SIG-M5 treated with dmso at 0.1 percent for 504 hours (cell line): ENCODE measurements at regions not wholly inside any gene's neighbourhood (a gene's known extent, or its start where the extent isn't known, plus 50 kb on each side); places are given as distances from the start of the nearest gene placed in this dataset.
"Not testable (repeated sequence)": the region's sequence is repeated elsewhere in the genome, so short reads cannot be mapped to it uniquely, and the experiment has no call there.

Experiments
- DNase-seq: peaks from one replicate; lab custom pipeline; 2025; ENCODE audit not compliant: unreplicated experiment; lab: John Stamatoyannopoulos, UW

DNA sequence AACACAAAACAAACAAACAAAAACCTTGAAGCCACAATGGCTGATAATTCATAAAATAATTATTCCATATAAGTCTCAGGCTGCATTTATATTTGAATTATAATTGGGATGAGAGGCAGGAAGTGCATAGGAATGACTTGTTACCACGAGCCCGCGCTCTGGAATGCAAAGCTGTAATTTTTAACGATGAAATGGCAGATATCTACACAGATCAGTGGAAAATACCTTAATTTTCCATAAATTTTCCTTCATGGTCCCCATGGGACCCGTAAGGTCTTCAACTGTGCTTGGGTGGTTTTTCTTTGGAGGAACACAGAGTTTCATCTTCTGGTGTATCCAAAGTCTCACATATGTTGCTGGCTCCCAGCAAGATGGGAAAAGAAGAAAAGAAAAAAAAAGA lies 226.8 kb downstream of the SHOX start:
- DNase-seq = no peak

- DNase-seq = no peak
Measured at GRCh38 chrX:856566-857290, 226.1 kb downstream of the SHOX start.

GRCh38 chrX:853304-853703 lies 222.7 kb downstream of the SHOX start:
- DNase-seq = no peak

- no peak for DNase-seq
Measured at GRCh38 chrX:850471-850916, 219.9 kb downstream of the SHOX start.

- DNase-seq = no peak
Measured at GRCh38 chrX:848386-848785, 217.8 kb downstream of the SHOX start.

DNA sequence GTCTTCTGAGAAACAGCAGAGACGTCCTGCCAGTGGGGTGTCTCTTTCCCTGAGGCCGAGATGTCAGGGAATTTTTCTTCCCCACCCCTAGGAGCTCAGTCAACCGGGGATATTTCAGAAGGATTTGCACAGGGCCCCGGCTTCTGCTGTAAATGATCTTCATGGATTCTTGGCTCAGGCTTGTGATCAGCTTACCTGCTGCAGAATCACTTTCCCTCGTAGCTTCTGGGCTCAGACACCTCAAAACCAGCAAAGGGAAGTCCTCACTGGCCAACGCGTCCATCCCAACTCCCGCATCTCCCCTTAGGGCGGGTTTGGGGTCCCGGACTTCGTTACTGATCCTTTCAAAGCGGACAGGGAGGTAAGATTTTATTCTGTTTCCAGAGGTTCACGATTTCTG lies 212.7 kb downstream of the SHOX start:
- DNase-seq = no peak

DNA sequence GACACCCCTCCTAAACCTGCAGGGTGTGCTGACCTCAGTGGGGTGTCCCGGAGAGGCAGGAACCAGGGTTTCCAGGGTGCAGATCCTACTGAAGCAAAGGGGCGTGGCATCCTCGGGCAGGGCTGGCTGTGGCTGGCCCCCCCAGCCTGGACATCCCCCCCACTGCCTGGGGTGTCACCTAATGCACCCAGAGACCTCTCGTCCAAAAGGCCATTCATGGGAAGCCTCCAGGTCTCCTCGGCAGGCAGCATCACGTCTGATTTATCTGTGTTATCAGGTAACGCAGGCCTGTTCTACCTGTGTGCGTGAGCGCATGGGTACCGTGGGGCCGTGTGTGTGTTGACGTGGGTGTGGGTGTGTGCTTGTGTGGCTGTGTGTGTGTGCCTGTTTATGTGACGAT lies 210.0 kb downstream of the SHOX start:
- no peak for DNase-seq

GRCh38 chrX:838666-839065 lies 208.1 kb downstream of the SHOX start:
- not testable (repeated sequence) for DNase-seq

GRCh38 chrX:835857-836256 lies 205.3 kb downstream of the SHOX start:
- DNase-seq = not testable (repeated sequence)

- no peak for DNase-seq
Measured at GRCh38 chrX:830532-830931, 199.9 kb downstream of the SHOX start.

DNA sequence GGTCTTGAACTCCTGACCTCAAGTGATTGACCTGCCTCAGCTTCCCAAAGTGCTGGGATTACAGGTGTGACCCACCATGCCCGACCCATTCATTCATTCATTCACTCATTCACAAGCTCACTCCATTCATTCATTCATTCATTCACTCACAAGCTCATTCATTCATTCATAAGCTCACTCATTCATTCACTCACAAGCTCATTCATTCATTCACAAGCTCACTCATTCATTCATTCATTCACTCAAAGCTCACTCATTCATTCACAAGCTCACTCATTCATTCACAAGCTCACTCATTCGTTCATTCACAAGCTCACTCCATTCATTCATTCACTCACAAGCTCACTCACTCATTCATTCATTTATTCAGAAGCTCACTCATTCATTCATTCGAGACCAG lies 198.6 kb downstream of the SHOX start:
- no peak for DNase-seq

GRCh38 chrX:828411-828959 lies 197.9 kb downstream of the SHOX start:
- DNase-seq = no peak

DNA sequence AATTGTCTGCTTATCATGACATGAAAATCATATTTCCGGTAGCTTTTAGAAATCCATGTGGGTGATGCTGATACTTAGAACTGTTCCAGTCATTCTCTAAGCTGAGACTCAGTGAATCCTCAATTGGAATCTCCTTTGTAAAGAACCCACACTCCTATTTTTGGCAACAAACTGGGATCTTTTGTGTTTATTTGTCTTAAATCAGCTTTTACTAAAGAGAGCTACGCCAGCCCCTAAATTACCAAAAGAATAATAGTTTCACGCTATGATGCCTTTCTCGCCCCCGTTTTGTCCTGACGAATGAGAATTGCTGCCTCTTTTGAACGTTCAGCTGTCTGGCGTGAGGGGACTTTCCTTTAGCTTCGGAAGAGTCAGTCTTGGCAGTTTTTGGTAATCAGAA lies 195.9 kb downstream of the SHOX start:
- DNase-seq = no peak

DNA sequence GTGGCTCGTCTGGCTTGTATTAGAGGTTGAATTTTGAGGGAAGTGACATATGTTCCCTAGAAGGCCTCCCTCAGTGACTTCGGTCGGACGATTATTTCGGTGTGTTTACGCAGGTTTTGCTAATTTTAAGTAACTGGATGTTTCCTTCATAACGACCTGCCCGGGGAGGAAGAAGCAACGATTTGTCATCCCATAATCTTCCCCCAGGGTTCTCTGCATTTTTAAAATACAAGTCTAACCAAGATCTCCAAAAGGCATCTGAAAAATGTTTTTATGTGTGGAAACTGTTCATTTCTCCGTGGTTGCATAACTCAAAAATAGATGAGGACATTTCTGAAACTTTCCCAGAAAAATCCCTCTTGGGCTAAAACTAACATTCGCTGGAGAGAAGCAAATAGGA lies 195.4 kb downstream of the SHOX start:
- DNase-seq = no peak

DNA sequence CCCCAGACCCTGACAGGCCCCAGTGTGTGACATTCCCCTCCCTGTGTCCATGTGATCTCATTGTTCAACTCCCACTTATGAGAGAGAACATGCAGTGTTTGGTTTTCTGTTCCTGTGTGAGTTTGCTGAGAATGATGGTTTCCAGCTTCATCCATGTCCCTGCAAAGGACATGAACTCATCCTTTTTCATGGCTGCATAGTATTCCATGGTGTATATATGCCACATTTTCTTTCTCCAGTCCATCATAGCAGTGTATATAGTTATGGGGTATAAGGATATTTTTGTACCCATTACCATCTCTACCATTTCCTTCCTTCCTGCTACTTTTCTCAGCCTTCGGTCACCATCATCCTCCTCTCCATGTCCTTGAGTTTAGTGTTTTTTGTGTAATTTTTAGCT lies 192.5 kb downstream of the SHOX start:
- DNase-seq = not testable (repeated sequence)

DNA sequence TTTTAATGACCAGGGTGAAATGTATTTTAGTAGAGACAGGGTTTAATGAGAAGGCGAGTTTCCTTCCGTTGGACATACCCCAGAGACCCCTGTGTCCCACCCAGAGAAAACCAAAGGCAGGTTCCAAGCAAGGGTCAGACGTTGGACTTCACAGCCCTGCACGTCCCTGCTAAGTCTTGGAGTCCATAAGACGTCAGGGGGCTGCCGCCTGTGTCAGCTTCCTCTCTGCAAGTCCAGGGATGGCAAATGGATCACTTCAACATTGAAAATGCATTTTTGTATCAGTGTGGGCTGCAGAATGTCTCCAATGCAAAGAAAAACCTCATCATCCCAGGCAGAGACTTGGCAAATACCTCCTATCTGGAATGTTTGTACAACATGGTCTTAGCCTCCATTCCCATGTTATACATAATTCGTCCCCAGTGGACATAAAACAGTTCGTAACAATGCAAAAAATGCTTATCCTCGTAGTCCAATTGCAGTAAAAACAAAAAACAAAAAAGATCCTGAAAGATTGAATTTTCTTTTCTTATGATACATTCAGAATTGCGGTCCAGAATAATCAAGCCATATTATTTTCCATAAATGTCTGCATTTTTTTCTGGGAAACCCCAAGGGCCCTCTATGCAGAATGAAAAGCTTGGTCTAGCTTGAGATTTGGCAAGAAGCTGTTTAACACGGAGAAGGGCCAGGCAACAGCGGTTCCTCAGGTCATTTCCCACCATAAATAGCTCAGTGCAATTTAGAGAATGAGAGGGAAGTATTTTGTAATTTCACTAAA lies 190.9 kb downstream of the SHOX start:
- DNase-seq = no peak

DNA sequence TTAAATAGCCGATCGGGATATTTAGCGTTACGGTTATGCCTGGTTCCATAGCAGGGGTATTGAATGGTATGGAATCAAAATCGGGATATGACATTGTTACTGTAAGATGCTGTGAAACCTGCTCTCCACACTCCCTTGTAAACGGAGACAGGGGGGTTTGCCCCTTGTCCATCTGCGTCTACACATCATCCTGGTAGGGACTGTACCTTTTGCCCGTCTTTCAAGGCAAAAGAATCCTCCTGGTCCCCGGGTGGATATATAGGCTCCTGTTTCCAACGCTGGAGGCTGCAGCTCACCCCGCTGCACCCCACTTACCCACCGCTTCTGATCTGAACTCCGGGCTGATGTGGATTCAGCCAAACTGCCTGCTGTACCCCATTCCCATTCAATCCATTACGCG lies 189.1 kb downstream of the SHOX start:
- no peak for DNase-seq

DNA sequence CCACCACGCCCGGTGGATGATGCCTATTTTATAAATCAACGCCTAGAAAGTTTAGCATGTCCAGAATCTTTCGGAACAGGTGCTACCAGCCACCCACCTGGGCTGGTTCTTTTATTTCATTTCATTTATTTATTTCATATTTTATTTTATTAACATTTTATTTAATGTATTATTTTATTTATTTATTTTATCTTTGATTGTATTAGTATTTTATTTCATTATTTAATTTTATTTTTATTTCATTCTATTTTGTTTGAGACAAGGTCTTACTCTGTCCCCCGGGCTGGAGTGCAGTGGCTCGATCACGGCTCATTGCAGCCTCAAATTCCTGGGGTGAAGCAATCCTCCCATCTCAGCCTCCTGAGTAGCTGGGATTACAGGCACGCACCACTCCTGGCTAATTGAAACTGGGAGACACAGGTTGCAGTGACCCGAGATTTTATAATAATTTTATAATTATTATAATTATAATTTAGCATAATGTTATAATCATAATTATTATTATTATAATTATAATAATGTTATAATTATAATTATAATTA lies 187.2 kb downstream of the SHOX start:
- DNase-seq = no peak

GRCh38 chrX:817147-817546 lies 186.6 kb downstream of the SHOX start:
- DNase-seq = not testable (repeated sequence)

DNA sequence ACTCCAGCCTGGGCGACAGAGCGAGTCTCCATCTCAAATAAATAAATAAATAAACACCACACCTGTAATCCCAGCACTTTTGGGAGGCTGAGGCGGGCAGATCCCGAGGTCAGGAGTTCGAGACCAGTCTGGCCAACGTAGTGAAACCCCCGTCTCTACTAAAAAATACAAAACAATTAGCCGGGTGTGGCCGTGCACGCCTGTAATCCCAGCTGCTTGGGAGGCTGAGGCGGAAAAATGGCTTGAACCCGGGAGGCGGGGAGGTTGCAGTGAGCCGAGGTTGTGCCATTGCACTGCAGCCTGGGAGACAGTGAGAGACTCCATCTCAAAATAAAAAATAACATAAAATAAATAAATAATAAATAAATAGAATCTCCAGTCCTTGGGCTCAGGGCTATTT lies 185.8 kb downstream of the SHOX start:
- DNase-seq = no peak

- no peak for DNase-seq
Measured at GRCh38 chrX:810186-810585, 179.6 kb downstream of the SHOX start.

DNA sequence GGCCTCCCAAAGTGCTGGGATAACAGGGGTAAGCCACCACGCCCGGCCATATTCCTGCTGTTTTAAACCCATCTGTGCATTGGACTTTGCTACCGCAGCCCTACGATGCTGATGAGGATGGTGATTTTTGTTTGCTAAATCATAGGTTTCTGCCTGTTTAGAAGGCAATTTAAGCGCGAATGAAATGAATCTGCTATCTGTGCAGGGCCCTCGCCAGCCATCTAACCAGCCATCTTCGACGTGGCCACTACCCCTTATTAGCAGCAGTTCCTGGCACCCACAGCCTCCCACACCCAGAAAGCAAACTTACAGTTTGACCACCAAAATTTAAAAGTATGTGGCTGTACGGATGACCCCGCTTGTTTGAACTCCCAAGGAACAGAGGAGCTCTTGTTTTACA lies 178.5 kb downstream of the SHOX start:
- no peak for DNase-seq
